Breast epithelium (tissue), 4 donors: ENCODE measurements at regions not wholly inside any gene's neighbourhood (a gene's known extent, or its start where the extent isn't known, plus 50 kb on each side); places are given as distances from the start of the nearest gene placed in this dataset.

ENCODE experiments used
- DNase-seq, 2 donors: peaks; one replicate each; pipeline ENCODE4 v3.0.0-alpha.2; 2019; ENCODE audit warnings: low spot score in 2 of 2
- H3K27ac ChIP-seq, 2 donors: fragments of 200-600 bp; sonication (generic) in 1 of 2; one replicate each; pipeline ENCODE4 v1.5.1; 2016 to 2019; ENCODE audit warnings: mild to moderate bottlenecking in 1 of 2
- H3K27me3 ChIP-seq, 2 donors: fragments of 200-600 bp; sonication (generic) in 1 of 2; one replicate each; pipeline versions ENCODE4 v1.5.1 to v1.6.0; 2017 to 2019; ENCODE audit warnings: control low read depth in 1 of 2, mild to moderate bottlenecking in 1 of 2
- H3K36me3 ChIP-seq: fragments of 200-600 bp; one replicate; pipeline ENCODE4 v1.5.1; 2019
- H3K4me1 ChIP-seq, 2 donors: fragments of 200-600 bp; sonication (generic); one replicate each; pipeline ENCODE4 v1.5.1; 2016 to 2019; ENCODE audit warnings: control low read depth in 1 of 2
- H3K4me3 ChIP-seq, 3 donors: fragments of 200-600 bp; sonication (generic); 1 replicate in 2 of 3; 2 replicates in 1 of 3; pipeline ENCODE4 v1.5.1; 2016 to 2019; ENCODE audit warnings: mild to moderate bottlenecking in 3 of 3, moderate library complexity in 2 of 3
- H3K9me3 ChIP-seq, 2 donors: fragments of 200-600 bp; sonication (generic) in 1 of 2; one replicate each; pipeline ENCODE4 v1.5.1; 2016 to 2019; ENCODE audit warnings: control low read depth in 1 of 2
- CTCF ChIP-seq, 3 donors: fragments of 450-650 bp; IDR thresholded peaks; one replicate each; pipeline ENCODE4 v1.5.1; 2016 to 2017; ENCODE audit warnings: antibody characterized with exemption in 3 of 3, mild to moderate bottlenecking in 3 of 3, moderate library complexity in 3 of 3
- POLR2A ChIP-seq: fragments of 450-650 bp; IDR thresholded peaks from one replicate; pipeline ENCODE4 v1.6.1; 2016; ENCODE audit warnings: antibody characterized with exemption, mild to moderate bottlenecking, moderate library complexity
- POLR2AphosphoS5 ChIP-seq, 3 donors: sonication (generic); formaldehyde crosslinking; IDR thresholded peaks; one replicate each; pipeline ENCODE4 v1.6.1; 2017; ENCODE audit warnings: antibody characterized with exemption in 3 of 3
- intact Hi-C: fragments of 100-400 bp; cut with DNase I; formaldehyde crosslinking; loops from one replicate; pipeline ENCODE4 v1.15.1; 2023; ENCODE audit warnings: low total_unique reads

GRCh38 chr17:52233632-52234031 is 75.1 kb upstream of the CA10 start:
- Histone ChIP-seq H3K9me3 (no peaks in the 10 kb centered on the region), H3K4me3 (no peak overlapping the region), H3K27ac (no peak overlapping the region), H3K27me3 (no peaks in the 10 kb centered on the region), H3K4me1 (no peaks in the 10 kb centered on the region), H3K36me3 (no peaks in the 10 kb centered on the region)
- DNase-seq, result no peak
- intact Hi-C loops, result loop anchor here (10.0 kb wide), 1 partner anchor 1001 kb away; no protein-coding TSS in a partner anchor
- TF ChIP-seq CTCF (IDR thresholded peaks at IDR 0.05) (no peak), POLR2AphosphoS5 (IDR thresholded peaks at IDR 0.05) (no peak), POLR2A (no peak)

GRCh38 chr17:52233176-52233575 is 74.7 kb upstream of the CA10 start:
- Histone ChIP-seq H3K36me3 (no peaks in the 10 kb centered on the region), H3K4me1 (no peaks in the 10 kb centered on the region), H3K27me3 (no peaks in the 10 kb centered on the region), H3K9me3 (no peaks in the 10 kb centered on the region), H3K27ac (no peak overlapping the region), H3K4me3 (no peak overlapping the region)
- intact Hi-C loops, result loop anchor here (10.0 kb wide), 1 partner anchor 1002 kb away; no protein-coding TSS in a partner anchor
- no peak for TF ChIP-seq CTCF (IDR thresholded peaks at IDR 0.05)
- no peak for TF ChIP-seq POLR2A
- no peak for TF ChIP-seq POLR2AphosphoS5 (IDR thresholded peaks at IDR 0.05)
- no peak for DNase-seq

GRCh38 chr17:52228823-52229222 is 70.3 kb upstream of the CA10 start:
- TF ChIP-seq POLR2A, result no peak
- TF ChIP-seq CTCF (IDR thresholded peaks at IDR 0.05), result no peak
- TF ChIP-seq POLR2AphosphoS5 (IDR thresholded peaks at IDR 0.05), result no peak
- Histone ChIP-seq H3K4me3 (no peak overlapping the region), H3K36me3 (no peaks in the 10 kb centered on the region), H3K27ac (no peak overlapping the region), H3K4me1 (no peaks in the 10 kb centered on the region), H3K9me3 (no peaks in the 10 kb centered on the region), H3K27me3 (no peaks in the 10 kb centered on the region)
- intact Hi-C loops, result no loop called here
- DNase-seq, result no peak

GRCh38 chr17:52227926-52228325 is 69.4 kb upstream of the CA10 start:
- Histone ChIP-seq H3K4me3 (no peak overlapping the region), H3K27me3 (no peaks in the 10 kb centered on the region), H3K36me3 (no peaks in the 10 kb centered on the region), H3K9me3 (no peaks in the 10 kb centered on the region), H3K27ac (no peak overlapping the region), H3K4me1 (no peaks in the 10 kb centered on the region)
- TF ChIP-seq CTCF (IDR thresholded peaks at IDR 0.05) (no peak), POLR2A (no peak), POLR2AphosphoS5 (IDR thresholded peaks at IDR 0.05) (no peak)
- DNase-seq, result no peak
- intact Hi-C loops, result no loop called here

- Histone ChIP-seq H3K4me3 (no peak overlapping the region), H3K27ac (no peak overlapping the region), H3K4me1 (no peaks in the 10 kb centered on the region), H3K27me3 (no peaks in the 10 kb centered on the region), H3K9me3 (no peaks in the 10 kb centered on the region), H3K36me3 (no peaks in the 10 kb centered on the region)
- DNase-seq, result no peak
- no peak for TF ChIP-seq POLR2A
- TF ChIP-seq CTCF (IDR thresholded peaks at IDR 0.05), result no peak
- no peak for TF ChIP-seq POLR2AphosphoS5 (IDR thresholded peaks at IDR 0.05)
- intact Hi-C loops, result no loop called here
Observed at GRCh38 chr17:52213451-52213850, 54.9 kb upstream of the CA10 start.
